Esophagus (tissue), 2 donors: ENCODE measurements at regions not wholly inside any gene's neighbourhood (a gene's known extent, or its start where the extent isn't known, plus 50 kb on each side); places are given as distances from the start of the nearest gene placed in this dataset.
"Not testable (repeated sequence)": the region's sequence is repeated elsewhere in the genome, so short reads cannot be mapped to it uniquely, and the experiment has no call there.

ENCODE experiments used
- H3K27ac ChIP-seq, 2 donors: one replicate each; pipeline ENCODE4 v1.5.1; 2013; ENCODE audit warnings: low read depth in 2 of 2, mild to moderate bottlenecking in 2 of 2, inconsistent platforms in 1 of 2, low read length in 1 of 2, moderate library complexity in 1 of 2
- H3K27me3 ChIP-seq, 2 donors: one replicate each; pipeline ENCODE4 v1.6.1; 2013; ENCODE audit warnings: low read length in 2 of 2, control low read depth in 1 of 2, mild to moderate bottlenecking in 1 of 2; ENCODE audit not compliant: insufficient read depth in 2 of 2, control insufficient read depth in 1 of 2
- H3K36me3 ChIP-seq, 2 donors: one replicate each; pipeline ENCODE4 v1.6.1; 2013; ENCODE audit warnings: low read length in 1 of 2; ENCODE audit not compliant: control insufficient read depth in 2 of 2, insufficient read depth in 2 of 2
- H3K4me1 ChIP-seq, 2 donors: one replicate each; pipeline ENCODE4 v1.6.1; 2013; ENCODE audit warnings: low read length in 1 of 2; ENCODE audit not compliant: control insufficient read depth in 2 of 2, insufficient read depth in 2 of 2
- H3K4me3 ChIP-seq, 2 donors: one replicate each; pipeline ENCODE4 v1.5.1; 2013; ENCODE audit warnings: low read length in 2 of 2, mild to moderate bottlenecking in 2 of 2, low read depth in 1 of 2, moderate library complexity in 1 of 2
- H3K9me3 ChIP-seq, 2 donors: one replicate each; pipeline ENCODE4 v1.6.1; 2013; ENCODE audit warnings: mild to moderate bottlenecking in 2 of 2, low read depth in 1 of 2, low read length in 1 of 2, moderate library complexity in 1 of 2; ENCODE audit not compliant: control insufficient read depth in 2 of 2, insufficient read depth in 1 of 2
- WGBS, 2 donors: extraction: QIAGEN DNeasy Blood & Tissue Kit; methylation state at CpG; one replicate each; pipeline ENCODE4 v1.1.7; 2013; 5-methylcytosine and 5-hydroxymethylcytosine counted together
- donor health status: healthy with polysubstance abuse.
- donor health status: Bipolar disorder and iron deficiency.

DNA sequence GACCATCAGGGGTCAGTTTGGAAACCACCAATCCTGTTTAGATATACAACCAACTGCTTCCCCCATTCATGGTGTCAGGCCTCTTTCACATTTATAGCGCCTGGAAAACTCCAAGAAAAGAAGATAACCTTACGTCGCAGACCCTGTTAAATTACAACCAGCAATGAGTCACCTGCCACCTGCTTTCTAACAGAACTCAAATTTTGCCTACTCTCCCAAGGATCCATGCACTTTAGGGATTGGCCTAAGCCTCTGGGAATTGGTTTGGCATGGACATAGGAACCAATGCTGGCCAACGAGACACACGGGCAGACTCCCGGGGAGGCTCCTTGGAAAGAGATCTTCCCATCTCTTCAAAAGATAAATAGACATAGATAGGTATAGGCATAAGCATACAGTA, 87.0 kb downstream of the FEM1C start:
- no peak overlapping the region for H3K4me3 ChIP-seq

DNA sequence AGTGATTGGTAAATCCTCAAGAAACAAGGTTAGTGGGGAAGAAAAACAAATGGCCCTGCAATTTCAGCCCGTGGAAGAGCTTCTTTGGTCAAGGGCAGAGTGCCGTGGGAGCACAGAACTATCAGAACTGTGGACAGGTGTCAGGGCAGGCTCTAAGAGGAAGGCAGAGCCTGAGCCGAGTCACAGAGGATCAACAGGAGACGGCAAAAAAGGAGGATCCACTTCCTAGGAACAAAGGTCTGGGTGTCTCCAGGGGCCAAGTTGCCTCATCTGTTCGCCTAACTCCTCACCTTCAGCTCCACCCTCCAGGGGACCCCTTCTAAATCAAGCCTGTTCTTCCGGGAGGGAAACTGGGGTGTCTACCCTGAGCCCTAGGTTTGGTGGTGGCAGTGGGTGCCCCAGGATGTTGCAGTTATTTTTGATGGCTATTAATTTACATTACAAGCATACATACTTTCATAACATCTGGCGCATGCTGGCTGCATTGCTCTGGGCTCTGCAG, 88.0 kb downstream of the FEM1C start:
- no peak overlapping the region for H3K27ac ChIP-seq
- WGBS, 2 donors, result 76 to 86% methylated on average over 7 of the region's 7 CpGs

More for the DNA sequence above, 87.0 kb downstream of the FEM1C start:
- H3K27ac ChIP-seq, result no peak overlapping the region
- no peaks in the 10 kb centered on the region for H3K36me3 ChIP-seq
- no peaks in the 10 kb centered on the region for H3K9me3 ChIP-seq
- no peaks in the 10 kb centered on the region for H3K27me3 ChIP-seq
- H3K4me1 ChIP-seq, result no peaks in the 10 kb centered on the region
- 66 to 90% methylated on average over 6 of the region's 6 CpGs for WGBS, 2 donors

GRCh38 chr5:115456056-115456455, 88.5 kb downstream of the FEM1C start:
- H3K4me1 ChIP-seq, result no peaks in the 10 kb centered on the region
- no peak overlapping the region for H3K4me3 ChIP-seq
- no peaks in the 10 kb centered on the region for H3K27me3 ChIP-seq
- no peaks in the 10 kb centered on the region for H3K9me3 ChIP-seq
- WGBS, 2 donors, result 88 to 89% methylated on average over 4 of the region's 4 CpGs
- no peaks in the 10 kb centered on the region for H3K36me3 ChIP-seq
- H3K27ac ChIP-seq, result no peak overlapping the region

More for the DNA sequence above, 88.0 kb downstream of the FEM1C start:
- no peaks in the 10 kb centered on the region for H3K27me3 ChIP-seq
- no peaks in the 10 kb centered on the region for H3K4me1 ChIP-seq
- H3K36me3 ChIP-seq, result no peaks in the 10 kb centered on the region
- H3K9me3 ChIP-seq, result no peaks in the 10 kb centered on the region
- no peak overlapping the region for H3K4me3 ChIP-seq

GRCh38 chr5:115455301-115455707, 89.3 kb downstream of the FEM1C start:
- Histone ChIP-seq H3K27me3 (no peaks in the 10 kb centered on the region), H3K4me3 (no peak overlapping the region), H3K36me3 (no peaks in the 10 kb centered on the region), H3K9me3 (no peaks in the 10 kb centered on the region), H3K27ac (no peak overlapping the region), H3K4me1 (no peaks in the 10 kb centered on the region)
- 75 to 89% methylated on average over 6 of the region's 6 CpGs for WGBS, 2 donors

DNA sequence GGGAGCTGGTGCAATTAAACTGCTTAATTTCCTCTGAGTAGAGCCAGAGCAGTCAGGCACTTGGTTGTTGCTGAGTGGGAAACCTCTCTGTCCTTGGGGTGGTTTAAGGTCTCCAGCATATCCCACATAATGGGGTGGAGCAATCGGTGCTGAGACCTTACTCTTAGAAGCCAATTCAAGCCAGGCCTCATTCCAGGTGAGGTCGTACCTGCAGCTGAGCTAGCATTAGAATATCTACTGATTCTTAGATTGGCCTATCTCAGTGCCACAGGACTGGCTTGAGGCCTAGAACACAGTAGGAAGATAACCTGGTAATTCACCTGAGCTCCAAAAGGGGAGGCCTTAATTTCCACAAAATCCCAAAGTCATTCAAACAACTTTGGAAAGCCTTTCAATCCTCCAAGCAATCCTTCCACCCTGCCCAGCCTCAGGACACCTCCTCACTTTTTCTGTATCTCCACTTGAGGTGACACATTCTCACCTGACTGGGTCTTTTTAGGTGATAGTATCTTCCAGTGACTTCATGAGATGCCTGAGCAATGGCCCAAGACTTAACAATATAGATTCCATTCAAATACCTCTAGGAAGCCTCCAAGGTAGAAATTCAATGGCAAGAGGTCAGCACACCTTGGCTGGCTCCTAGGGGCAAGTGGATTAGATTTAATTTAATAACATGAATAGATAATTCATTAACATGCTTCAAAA, 91.0 kb downstream of the FEM1C start:
- Histone ChIP-seq H3K36me3 (no peaks in the 10 kb centered on the region), H3K27ac (no peak overlapping the region), H3K27me3 (no peaks in the 10 kb centered on the region), H3K4me1 (no peaks in the 10 kb centered on the region), H3K4me3 (no peak overlapping the region), H3K9me3 (no peaks in the 10 kb centered on the region)
- 73 to 92% methylated on average over 2 of the region's 2 CpGs for WGBS, 2 donors

GRCh38 chr5:115452536-115453235, 91.9 kb downstream of the FEM1C start:
- Histone ChIP-seq H3K27me3 (no peaks in the 10 kb centered on the region), H3K9me3 (no peaks in the 10 kb centered on the region), H3K4me3 (no peak overlapping the region), H3K4me1 (no peaks in the 10 kb centered on the region), H3K36me3 (no peaks in the 10 kb centered on the region), H3K27ac (no peak overlapping the region)
- WGBS, 2 donors, result 77 to 91% methylated on average over 2 of the region's 2 CpGs

- Histone ChIP-seq H3K4me1 (no peaks in the 10 kb centered on the region), H3K36me3 (no peaks in the 10 kb centered on the region), H3K9me3 (no peaks in the 10 kb centered on the region), H3K4me3 (no peak overlapping the region), H3K27me3 (no peaks in the 10 kb centered on the region), H3K27ac (no peak overlapping the region)
- 72 to 87% methylated on average over 2 of the region's 2 CpGs for WGBS, 2 donors
These were observed 92.5 kb downstream of the FEM1C start for GRCh38 chr5:115452083-115452482.

DNA sequence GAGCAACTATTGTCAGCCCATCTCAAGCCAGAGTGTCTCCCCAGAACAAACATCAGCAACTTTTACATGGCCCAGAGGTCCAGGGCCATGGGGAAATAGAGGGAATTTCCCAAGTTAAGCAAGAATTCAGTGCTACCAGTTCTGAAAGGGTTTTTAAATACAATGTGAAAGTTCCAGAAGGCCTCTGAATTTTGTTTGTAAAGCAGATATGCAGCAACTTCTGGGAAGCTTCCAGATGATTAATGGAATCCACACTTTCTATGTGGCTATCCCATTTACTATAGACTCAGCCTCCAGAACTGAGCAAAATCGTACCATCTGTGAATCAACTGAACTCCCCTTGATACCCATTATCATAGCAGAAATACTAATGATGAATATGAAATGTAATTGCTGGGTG, 93.8 kb downstream of the FEM1C start:
- Histone ChIP-seq H3K27ac (no peak overlapping the region), H3K36me3 (no peaks in the 10 kb centered on the region), H3K9me3 (no peaks in the 10 kb centered on the region), H3K4me3 (no peak overlapping the region), H3K27me3 (no peaks in the 10 kb centered on the region), H3K4me1 (no peaks in the 10 kb centered on the region)
- 22 to 42% methylated on average over 1 of the region's 1 CpG for WGBS, 2 donors

DNA sequence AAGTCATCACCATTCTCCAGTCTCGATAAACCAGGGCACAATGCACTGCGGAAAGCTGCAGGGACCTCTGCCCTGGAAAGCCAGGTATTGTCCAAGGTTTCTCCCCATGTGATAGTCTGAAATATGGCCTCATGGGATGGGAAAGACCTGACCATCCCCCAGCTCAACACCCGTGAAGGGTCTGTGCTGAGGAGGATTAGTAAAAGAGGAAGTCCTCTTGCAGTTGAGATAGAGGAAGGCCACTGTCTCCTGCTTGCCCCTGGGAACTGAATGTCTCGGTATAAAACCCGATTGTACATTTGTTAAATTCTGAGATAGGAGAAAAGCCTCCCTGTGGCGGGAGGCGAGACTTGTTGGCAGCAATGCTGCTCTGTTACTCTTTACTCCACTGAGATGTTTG, 95.9 kb downstream of the FEM1C start:
- H3K9me3 ChIP-seq, H3K4me3 ChIP-seq: not testable (repeated sequence)
- WGBS, 2 donors, result 76 to 89% methylated on average over 7 of the region's 7 CpGs

More for the DNA sequence above, 95.9 kb downstream of the FEM1C start:
- H3K36me3 ChIP-seq, H3K27me3 ChIP-seq, H3K27ac ChIP-seq, H3K4me1 ChIP-seq: not testable (repeated sequence)
